Hepatocyte (in vitro differentiated cells): ENCODE measurements at regions not wholly inside any gene's neighbourhood (a gene's known extent, or its start where the extent isn't known, plus 50 kb on each side); places are given as distances from the start of the nearest gene placed in this dataset.

ENCODE experiments used
- CTCF ChIP-seq: fragments of 200-600 bp; sonication (generic); IDR thresholded peaks from 2 replicates; pipeline ENCODE4 v1.5.1; 2016; ENCODE audit warnings: antibody characterized with exemption, mild to moderate bottlenecking; ENCODE audit not compliant: poor library complexity
- EZH2 ChIP-seq: fragments of 200-600 bp; sonication (generic); IDR thresholded peaks from 2 replicates; pipeline ENCODE4 v1.6.1; 2016; ENCODE audit warnings: antibody characterized with exemption, mild to moderate bottlenecking, borderline replicate concordance
- EZH2phosphoT487 ChIP-seq: fragments of 200-600 bp; sonication (generic); IDR thresholded peaks from one replicate; pipeline ENCODE4 v1.6.1; 2018; ENCODE audit warnings: antibody characterized with exemption, mild to moderate bottlenecking, low read depth, moderate library complexity; ENCODE audit not compliant: unreplicated experiment, severe bottlenecking

DNA sequence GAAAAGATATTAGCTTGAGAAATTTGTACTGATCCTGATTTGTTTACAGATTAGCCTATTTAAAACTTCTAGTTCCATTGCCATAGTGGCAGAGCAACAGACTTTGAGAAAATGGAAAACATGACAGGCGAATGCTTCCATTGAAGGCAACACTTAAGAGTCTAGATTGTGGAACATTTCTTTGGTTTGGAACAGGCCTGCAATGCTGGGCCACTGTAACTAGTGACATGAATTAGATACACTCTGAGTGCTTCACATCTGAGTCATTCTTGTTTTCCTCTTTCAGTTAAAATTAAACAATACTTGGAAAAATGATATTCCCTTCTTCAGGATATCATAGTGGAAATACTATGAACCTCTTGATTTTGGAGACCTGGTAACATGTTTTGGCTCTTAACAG lies 453.6 kb upstream of the TUSC1 start:
- TF ChIP-seq CTCF (no peak), EZH2 (no peak), EZH2phosphoT487 (no peak)
